SK-N-SH treated with all-trans-retinoic acid at 6 μM for 48 hours (cell line): ENCODE measurements at regions not wholly inside any gene's neighbourhood (a gene's known extent, or its start where the extent isn't known, plus 50 kb on each side); places are given as distances from the start of the nearest gene placed in this dataset.

Experiments used
- ATAC-seq: fragments of 200-7000 bp; cut with Tn5 transposase; 3 replicates; pipeline ENCODE4 v1.9.1; 2020; ENCODE audit warnings: mild to moderate bottlenecking, moderate library complexity
- ARNTL ChIP-seq: fragments of 450-650 bp; formaldehyde crosslinking; IDR thresholded peaks from 2 replicates; pipeline ENCODE4 v1.5.0; 2020; ENCODE audit warnings: low read depth, mild to moderate bottlenecking, moderate library complexity, borderline replicate concordance
- CSDC2 ChIP-seq: fragments of 250-450 bp; sonication (Bioruptor Pico); IDR thresholded peaks from 2 replicates; pipeline ENCODE4 v1.5.0; 2020; ENCODE audit warnings: mild to moderate bottlenecking, moderate library complexity
- ESRRG ChIP-seq: fragments of 250-450 bp; sonication (Bioruptor Pico); IDR thresholded peaks from 2 replicates; pipeline ENCODE4 v1.6.1; 2021; ENCODE audit warnings: mild to moderate bottlenecking
- OSR1 ChIP-seq: fragments of 250-450 bp; sonication (Bioruptor Pico); IDR thresholded peaks from 2 replicates; pipeline ENCODE4 v1.8.0; 2022; ENCODE audit warnings: moderate library complexity, mild to moderate bottlenecking, inconsistent platforms
- PPARA ChIP-seq: fragments of 250-450 bp; sonication (Bioruptor Pico); IDR thresholded peaks from 2 replicates; pipeline ENCODE4 v1.5.0; 2020; ENCODE audit warnings: mild to moderate bottlenecking, borderline replicate concordance
- RARB ChIP-seq: fragments of 250-450 bp; sonication (Bioruptor Pico); IDR thresholded peaks from 2 replicates; pipeline ENCODE4 v1.8.0; 2021; ENCODE audit warnings: mild to moderate bottlenecking, moderate library complexity
- SNAI2 ChIP-seq: fragments of 250-450 bp; sonication (Bioruptor Pico); IDR thresholded peaks from 2 replicates; pipeline ENCODE4 v1.5.0; 2020; ENCODE audit warnings: mild to moderate bottlenecking, moderate library complexity
- TCF4 ChIP-seq: fragments of 250-450 bp; sonication (Bioruptor Pico); IDR thresholded peaks from 2 replicates; pipeline ENCODE4 v1.8.0; 2021; ENCODE audit warnings: mild to moderate bottlenecking, moderate library complexity, borderline replicate concordance
- TOX ChIP-seq: fragments of 250-450 bp; sonication (Bioruptor Pico); IDR thresholded peaks from 2 replicates; pipeline ENCODE4 v1.8.0; 2021; ENCODE audit warnings: mild to moderate bottlenecking, moderate library complexity, borderline replicate concordance
- ZC3H10 ChIP-seq: fragments of 250-450 bp; sonication (Bioruptor Pico); IDR thresholded peaks from 2 replicates; pipeline ENCODE4 v1.5.1; 2021; ENCODE audit warnings: mild to moderate bottlenecking, moderate library complexity
- ZFP3 ChIP-seq: fragments of 250-450 bp; sonication (Bioruptor Pico); IDR thresholded peaks from 2 replicates; pipeline ENCODE4 v1.5.0; 2020; ENCODE audit warnings: mild to moderate bottlenecking, moderate library complexity
- ZFP30 ChIP-seq: fragments of 450-650 bp; formaldehyde crosslinking; IDR thresholded peaks from 2 replicates; pipeline ENCODE4 v1.5.0; 2022; ENCODE audit warnings: mild to moderate bottlenecking, moderate library complexity
- ZNF565 ChIP-seq: fragments of 450-650 bp; formaldehyde crosslinking; conservative IDR thresholded peaks from 2 replicates; pipeline ENCODE4 v1.5.0; 2020; ENCODE audit warnings: low read depth, mild to moderate bottlenecking, moderate library complexity
- ZNF70 ChIP-seq: fragments of 450-650 bp; formaldehyde crosslinking; IDR thresholded peaks from 2 replicates; pipeline ENCODE4 v1.5.0; 2020; ENCODE audit warnings: mild to moderate bottlenecking, moderate library complexity
- ZNF8 ChIP-seq: fragments of 450-650 bp; formaldehyde crosslinking; IDR thresholded peaks from 2 replicates; pipeline ENCODE4 v1.5.0; 2020; ENCODE audit warnings: mild to moderate bottlenecking, moderate library complexity
- TF ChIP-seq, protein P1 (sequence below): fragments of 250-450 bp; sonication (Bioruptor Pico); IDR thresholded peaks from 2 replicates; pipeline ENCODE4 v1.5.0; 2020; ENCODE audit warnings: mild to moderate bottlenecking, moderate library complexity
- TF ChIP-seq, protein P2 (sequence below): fragments of 250-450 bp; sonication (Bioruptor Pico); IDR thresholded peaks from 2 replicates; pipeline ENCODE4 v1.8.0; 2021; ENCODE audit warnings: low read depth, mild to moderate bottlenecking, moderate library complexity, borderline replicate concordance
- TF ChIP-seq, protein P3 (sequence below): fragments of 250-450 bp; sonication (Bioruptor Pico); IDR thresholded peaks from 2 replicates; pipeline ENCODE4 v1.5.1; 2021; ENCODE audit warnings: mild to moderate bottlenecking, moderate library complexity
- TF ChIP-seq, protein P4 (sequence below): fragments of 250-450 bp; sonication (Bioruptor Pico); IDR thresholded peaks from 2 replicates; pipeline ENCODE4 v1.5.1; 2020; ENCODE audit warnings: low read depth, mild to moderate bottlenecking, moderate library complexity

DNA sequence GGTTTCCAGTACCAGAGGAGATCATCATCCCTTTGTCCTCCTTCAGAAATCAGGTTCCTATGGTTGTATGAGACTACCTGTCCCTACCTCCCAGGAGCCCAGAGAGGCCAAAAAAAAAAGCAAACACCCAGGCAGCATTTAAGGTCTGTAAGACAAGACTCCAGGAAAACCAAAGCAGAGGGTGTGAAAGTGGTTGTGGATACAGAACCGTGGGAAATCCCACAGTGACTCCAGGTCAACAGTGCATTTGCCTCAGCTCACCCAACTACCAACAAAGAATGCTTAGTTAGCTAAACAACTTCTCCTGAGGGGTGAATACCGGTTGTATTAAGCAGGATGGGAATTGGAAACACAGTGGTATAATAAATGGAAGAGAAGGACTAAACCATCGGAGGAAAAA lies 83.6 kb downstream of the LBH start:
- no peak for ATAC-seq
- TF ChIP-seq SNAI2 (CRISPR knock-in tag) (no peak), ZNF8 (CRISPR knock-in tag) (no peak), ZFP3 (CRISPR knock-in tag) (no peak)

DNA sequence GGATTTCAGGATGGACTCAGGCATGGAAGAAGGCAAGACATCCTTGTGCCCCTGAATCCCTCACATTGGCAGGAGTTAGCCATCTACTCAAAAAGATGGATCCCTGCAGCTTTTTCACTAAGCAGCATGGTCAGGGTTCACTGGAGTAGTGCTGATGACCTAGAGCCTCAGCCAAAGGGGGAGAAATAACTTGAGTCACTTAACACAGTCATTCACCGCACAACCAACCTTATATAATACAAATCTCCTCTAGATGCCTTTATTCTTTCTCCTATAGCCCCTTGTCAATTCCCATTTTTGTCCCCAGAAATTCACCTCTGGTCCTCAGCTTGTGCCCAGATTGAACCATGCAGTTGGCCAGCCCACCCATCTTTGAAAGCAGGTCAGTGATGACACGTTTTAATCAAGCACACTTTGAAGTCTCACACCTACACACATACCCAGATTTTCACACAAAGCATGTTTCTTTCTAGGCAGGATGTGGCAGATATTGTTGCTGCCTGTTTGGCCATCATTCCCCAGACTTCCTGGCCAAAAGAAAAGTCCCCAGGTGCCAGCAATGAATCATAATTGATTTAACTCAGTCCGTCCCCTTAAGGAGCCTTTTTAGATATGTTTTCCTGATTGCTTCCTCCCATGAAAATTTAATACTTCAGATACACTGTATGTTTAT lies 84.2 kb downstream of the LBH start:
- no peak for TF ChIP-seq ZNF70 (CRISPR knock-in tag)
- TF ChIP-seq ARNTL (CRISPR knock-in tag) = no peak
- no peak for TF ChIP-seq OSR1 (CRISPR knock-in tag)
- TF ChIP-seq, protein P1, sequence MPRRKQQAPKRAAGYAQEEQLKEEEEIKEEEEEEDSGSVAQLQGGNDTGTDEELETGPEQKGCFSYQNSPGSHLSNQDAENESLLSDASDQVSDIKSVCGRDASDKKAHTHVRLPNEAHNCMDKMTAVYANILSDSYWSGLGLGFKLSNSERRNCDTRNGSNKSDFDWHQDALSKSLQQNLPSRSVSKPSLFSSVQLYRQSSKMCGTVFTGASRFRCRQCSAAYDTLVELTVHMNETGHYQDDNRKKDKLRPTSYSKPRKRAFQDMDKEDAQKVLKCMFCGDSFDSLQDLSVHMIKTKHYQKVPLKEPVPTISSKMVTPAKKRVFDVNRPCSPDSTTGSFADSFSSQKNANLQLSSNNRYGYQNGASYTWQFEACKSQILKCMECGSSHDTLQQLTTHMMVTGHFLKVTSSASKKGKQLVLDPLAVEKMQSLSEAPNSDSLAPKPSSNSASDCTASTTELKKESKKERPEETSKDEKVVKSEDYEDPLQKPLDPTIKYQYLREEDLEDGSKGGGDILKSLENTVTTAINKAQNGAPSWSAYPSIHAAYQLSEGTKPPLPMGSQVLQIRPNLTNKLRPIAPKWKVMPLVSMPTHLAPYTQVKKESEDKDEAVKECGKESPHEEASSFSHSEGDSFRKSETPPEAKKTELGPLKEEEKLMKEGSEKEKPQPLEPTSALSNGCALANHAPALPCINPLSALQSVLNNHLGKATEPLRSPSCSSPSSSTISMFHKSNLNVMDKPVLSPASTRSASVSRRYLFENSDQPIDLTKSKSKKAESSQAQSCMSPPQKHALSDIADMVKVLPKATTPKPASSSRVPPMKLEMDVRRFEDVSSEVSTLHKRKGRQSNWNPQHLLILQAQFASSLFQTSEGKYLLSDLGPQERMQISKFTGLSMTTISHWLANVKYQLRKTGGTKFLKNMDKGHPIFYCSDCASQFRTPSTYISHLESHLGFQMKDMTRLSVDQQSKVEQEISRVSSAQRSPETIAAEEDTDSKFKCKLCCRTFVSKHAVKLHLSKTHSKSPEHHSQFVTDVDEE (CRISPR knock-in tag) = no peak
- no peak for TF ChIP-seq TCF4
- no peak for TF ChIP-seq RARB
- no peak for TF ChIP-seq ZNF565 (CRISPR knock-in tag)
- no peak for TF ChIP-seq PPARA
- no peak for TF ChIP-seq CSDC2
- no peak for TF ChIP-seq ZC3H10 (CRISPR knock-in tag)
- no peak for TF ChIP-seq ZFP3 (CRISPR knock-in tag)
- TF ChIP-seq SNAI2 (CRISPR knock-in tag) = no peak
- TF ChIP-seq TOX = no peak
- no peak for TF ChIP-seq ZFP30 (CRISPR knock-in tag)
- TF ChIP-seq, protein P2, sequence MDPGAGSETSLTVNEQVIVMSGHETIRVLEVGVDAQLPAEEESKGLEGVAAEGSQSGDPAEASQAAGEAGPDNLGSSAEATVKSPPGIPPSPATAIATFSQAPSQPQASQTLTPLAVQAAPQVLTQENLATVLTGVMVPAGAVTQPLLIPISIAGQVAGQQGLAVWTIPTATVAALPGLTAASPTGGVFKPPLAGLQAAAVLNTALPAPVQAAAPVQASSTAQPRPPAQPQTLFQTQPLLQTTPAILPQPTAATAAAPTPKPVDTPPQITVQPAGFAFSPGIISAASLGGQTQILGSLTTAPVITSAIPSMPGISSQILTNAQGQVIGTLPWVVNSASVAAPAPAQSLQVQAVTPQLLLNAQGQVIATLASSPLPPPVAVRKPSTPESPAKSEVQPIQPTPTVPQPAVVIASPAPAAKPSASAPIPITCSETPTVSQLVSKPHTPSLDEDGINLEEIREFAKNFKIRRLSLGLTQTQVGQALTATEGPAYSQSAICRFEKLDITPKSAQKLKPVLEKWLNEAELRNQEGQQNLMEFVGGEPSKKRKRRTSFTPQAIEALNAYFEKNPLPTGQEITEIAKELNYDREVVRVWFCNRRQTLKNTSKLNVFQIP (CRISPR knock-in tag) = no peak
- no peak for ATAC-seq

DNA sequence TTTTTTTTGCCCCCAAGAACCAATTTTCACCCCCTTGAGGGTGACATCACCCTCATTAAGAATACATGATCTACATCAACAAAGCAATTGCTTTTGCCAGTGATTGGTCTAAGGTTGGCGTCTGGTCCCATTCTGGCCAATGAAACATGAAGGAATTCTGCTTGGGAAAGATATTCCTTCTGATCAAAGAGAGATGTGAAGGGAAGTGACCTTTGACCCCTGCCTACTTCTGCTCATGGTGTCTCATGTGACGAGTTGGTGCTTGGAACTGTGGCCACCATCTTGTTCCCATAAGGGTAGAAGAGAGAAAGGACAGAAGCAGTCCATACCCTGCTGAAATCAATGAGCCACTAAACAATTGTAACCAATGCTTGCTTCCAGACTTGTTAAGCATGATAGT lies 85.1 kb downstream of the LBH start:
- no peak for ATAC-seq
- TF ChIP-seq ZNF565 (CRISPR knock-in tag) (no peak), ESRRG (CRISPR knock-in tag) (no peak), TOX (no peak), ZNF70 (CRISPR knock-in tag) (no peak), ZFP3 (CRISPR knock-in tag) (no peak), ZNF8 (CRISPR knock-in tag) (no peak), TCF4 (no peak), OSR1 (CRISPR knock-in tag) (no peak), CSDC2 (no peak), SNAI2 (CRISPR knock-in tag) (no peak)
- TF ChIP-seq, protein P1 (CRISPR knock-in tag) = no peak
- TF ChIP-seq, protein P2 (CRISPR knock-in tag) = no peak
- TF ChIP-seq, protein P3, sequence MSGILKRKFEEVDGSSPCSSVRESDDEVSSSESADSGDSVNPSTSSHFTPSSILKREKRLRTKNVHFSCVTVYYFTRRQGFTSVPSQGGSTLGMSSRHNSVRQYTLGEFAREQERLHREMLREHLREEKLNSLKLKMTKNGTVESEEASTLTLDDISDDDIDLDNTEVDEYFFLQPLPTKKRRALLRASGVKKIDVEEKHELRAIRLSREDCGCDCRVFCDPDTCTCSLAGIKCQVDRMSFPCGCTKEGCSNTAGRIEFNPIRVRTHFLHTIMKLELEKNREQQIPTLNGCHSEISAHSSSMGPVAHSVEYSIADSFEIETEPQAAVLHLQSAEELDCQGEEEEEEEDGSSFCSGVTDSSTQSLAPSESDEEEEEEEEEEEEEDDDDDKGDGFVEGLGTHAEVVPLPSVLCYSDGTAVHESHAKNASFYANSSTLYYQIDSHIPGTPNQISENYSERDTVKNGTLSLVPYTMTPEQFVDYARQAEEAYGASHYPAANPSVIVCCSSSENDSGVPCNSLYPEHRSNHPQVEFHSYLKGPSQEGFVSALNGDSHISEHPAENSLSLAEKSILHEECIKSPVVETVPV (CRISPR knock-in tag) = no peak
- TF ChIP-seq, protein P4, sequence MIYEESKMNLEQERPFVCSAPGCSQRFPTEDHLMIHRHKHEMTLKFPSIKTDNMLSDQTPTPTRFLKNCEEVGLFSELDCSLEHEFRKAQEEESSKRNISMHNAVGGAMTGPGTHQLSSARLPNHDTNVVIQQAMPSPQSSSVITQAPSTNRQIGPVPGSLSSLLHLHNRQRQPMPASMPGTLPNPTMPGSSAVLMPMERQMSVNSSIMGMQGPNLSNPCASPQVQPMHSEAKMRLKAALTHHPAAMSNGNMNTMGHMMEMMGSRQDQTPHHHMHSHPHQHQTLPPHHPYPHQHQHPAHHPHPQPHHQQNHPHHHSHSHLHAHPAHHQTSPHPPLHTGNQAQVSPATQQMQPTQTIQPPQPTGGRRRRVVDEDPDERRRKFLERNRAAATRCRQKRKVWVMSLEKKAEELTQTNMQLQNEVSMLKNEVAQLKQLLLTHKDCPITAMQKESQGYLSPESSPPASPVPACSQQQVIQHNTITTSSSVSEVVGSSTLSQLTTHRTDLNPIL (CRISPR knock-in tag) = no peak
